Mucosa of stomach (tissue), 1 donor: ENCODE measurements at regions not wholly inside any gene's neighbourhood (a gene's known extent, or its start where the extent isn't known, plus 50 kb on each side); places are given as distances from the start of the nearest gene placed in this dataset.

Experiments
- H3K27me3 ChIP-seq: one replicate; pipeline ENCODE4 v1.7.0; 2013; ENCODE audit warnings: mild to moderate bottlenecking, low read length; ENCODE audit not compliant: control insufficient read depth, insufficient read depth
- H3K36me3 ChIP-seq: one replicate; pipeline ENCODE4 v1.7.0; 2013; ENCODE audit warnings: low read length; ENCODE audit not compliant: control insufficient read depth, insufficient read depth
- H3K4me1 ChIP-seq: one replicate; pipeline ENCODE4 v1.7.0; 2013; ENCODE audit warnings: mild to moderate bottlenecking, low read length; ENCODE audit not compliant: control insufficient read depth, insufficient read depth
- H3K4me3 ChIP-seq: one replicate; pipeline ENCODE4 v1.7.0; 2013; ENCODE audit warnings: low read length
- H3K9ac ChIP-seq: one replicate; pipeline ENCODE4 v1.7.0; 2013; ENCODE audit warnings: mild to moderate bottlenecking, low read length, moderate library complexity
- H3K9me3 ChIP-seq: one replicate; pipeline ENCODE4 v1.7.0; 2013; ENCODE audit warnings: mild to moderate bottlenecking, low read length, moderate library complexity; ENCODE audit not compliant: control insufficient read depth
- donor health status: Pancreatic carcinoma.

GRCh38 chr18:77815666-77816338 lies 566.2 kb downstream of the GALR1 start:
- Histone ChIP-seq H3K4me1 (no peaks in the 10 kb centered on the region), H3K36me3 (no peaks in the 10 kb centered on the region)

GRCh38 chr18:77818328-77818727 lies 568.7 kb downstream of the GALR1 start:
- H3K4me1 ChIP-seq = no peaks in the 10 kb centered on the region
- no peaks in the 10 kb centered on the region for H3K27me3 ChIP-seq
- no peak overlapping the region for H3K9ac ChIP-seq
- no peaks in the 10 kb centered on the region for H3K36me3 ChIP-seq
- H3K4me3 ChIP-seq = no peak overlapping the region
- H3K9me3 ChIP-seq = no peaks in the 10 kb centered on the region

More at GRCh38 chr18:77815666-77816338, 566.2 kb downstream of the GALR1 start:
- H3K9me3 ChIP-seq = no peaks in the 10 kb centered on the region
- no peak overlapping the region for H3K4me3 ChIP-seq
- no peaks in the 10 kb centered on the region for H3K27me3 ChIP-seq
- no peak overlapping the region for H3K9ac ChIP-seq

GRCh38 chr18:77820472-77820871 lies 570.8 kb downstream of the GALR1 start:
- H3K9ac ChIP-seq = no peak overlapping the region
- no peaks in the 10 kb centered on the region for H3K27me3 ChIP-seq
- no peaks in the 10 kb centered on the region for H3K4me1 ChIP-seq
- no peaks in the 10 kb centered on the region for H3K36me3 ChIP-seq
- H3K4me3 ChIP-seq = no peak overlapping the region
- H3K9me3 ChIP-seq = no peaks in the 10 kb centered on the region

- Histone ChIP-seq H3K4me3 (no peak overlapping the region), H3K9ac (no peak overlapping the region), H3K9me3 (no peaks in the 10 kb centered on the region), H3K27me3 (no peaks in the 10 kb centered on the region), H3K36me3 (no peaks in the 10 kb centered on the region), H3K4me1 (no peaks in the 10 kb centered on the region)
Observed at GRCh38 chr18:77821892-77822291, 572.2 kb downstream of the GALR1 start.

GRCh38 chr18:77822632-77823031 lies 573.0 kb downstream of the GALR1 start:
- no peaks in the 10 kb centered on the region for H3K4me1 ChIP-seq
- H3K4me3 ChIP-seq = no peak overlapping the region
- no peaks in the 10 kb centered on the region for H3K36me3 ChIP-seq
- no peaks in the 10 kb centered on the region for H3K27me3 ChIP-seq
- H3K9me3 ChIP-seq = no peaks in the 10 kb centered on the region
- no peak overlapping the region for H3K9ac ChIP-seq

GRCh38 chr18:77833807-77834206 lies 584.2 kb downstream of the GALR1 start:
- Histone ChIP-seq H3K4me3 (no peak overlapping the region), H3K9ac (no peak overlapping the region), H3K36me3 (no peaks in the 10 kb centered on the region), H3K27me3 (no peaks in the 10 kb centered on the region), H3K9me3 (no peaks in the 10 kb centered on the region), H3K4me1 (no peaks in the 10 kb centered on the region)

GRCh38 chr18:77851802-77852201 lies 602.2 kb downstream of the GALR1 start:
- H3K4me1 ChIP-seq = no peaks in the 10 kb centered on the region
- H3K9me3 ChIP-seq = no peaks in the 10 kb centered on the region
- no peaks in the 10 kb centered on the region for H3K36me3 ChIP-seq
- H3K27me3 ChIP-seq = no peaks in the 10 kb centered on the region
- no peak overlapping the region for H3K9ac ChIP-seq
- no peak overlapping the region for H3K4me3 ChIP-seq

- no peaks in the 10 kb centered on the region for H3K36me3 ChIP-seq
- no peaks in the 10 kb centered on the region for H3K9me3 ChIP-seq
- H3K4me3 ChIP-seq = no peak overlapping the region
- no peak overlapping the region for H3K9ac ChIP-seq
- no peaks in the 10 kb centered on the region for H3K27me3 ChIP-seq
- no peaks in the 10 kb centered on the region for H3K4me1 ChIP-seq
Observed at GRCh38 chr18:77853859-77854258, 604.2 kb downstream of the GALR1 start.

- Histone ChIP-seq H3K4me3 (no peak overlapping the region), H3K9ac (no peak overlapping the region), H3K4me1 (no peaks in the 10 kb centered on the region), H3K9me3 (no peaks in the 10 kb centered on the region), H3K36me3 (no peaks in the 10 kb centered on the region), H3K27me3 (no peaks in the 10 kb centered on the region)
Observed at GRCh38 chr18:77857678-77858655, 608.3 kb downstream of the GALR1 start.

- H3K4me3 ChIP-seq = no peak overlapping the region
- no peak overlapping the region for H3K9ac ChIP-seq
- H3K4me1 ChIP-seq = no peaks in the 10 kb centered on the region
- H3K36me3 ChIP-seq = no peaks in the 10 kb centered on the region
- H3K9me3 ChIP-seq = no peaks in the 10 kb centered on the region
- no peaks in the 10 kb centered on the region for H3K27me3 ChIP-seq
Observed at GRCh38 chr18:77859634-77860033, 610.0 kb downstream of the GALR1 start.

GRCh38 chr18:77862066-77862757 lies 612.6 kb downstream of the GALR1 start:
- no peak overlapping the region for H3K9ac ChIP-seq
- no peaks in the 10 kb centered on the region for H3K36me3 ChIP-seq
- no peaks in the 10 kb centered on the region for H3K4me1 ChIP-seq
- H3K27me3 ChIP-seq = no peaks in the 10 kb centered on the region
- H3K9me3 ChIP-seq = no peaks in the 10 kb centered on the region
- no peak overlapping the region for H3K4me3 ChIP-seq

GRCh38 chr18:77865853-77866252 lies 616.2 kb downstream of the GALR1 start:
- Histone ChIP-seq H3K27me3 (no peaks in the 10 kb centered on the region), H3K4me3 (no peak overlapping the region), H3K9ac (no peak overlapping the region), H3K9me3 (no peaks in the 10 kb centered on the region), H3K36me3 (no peaks in the 10 kb centered on the region), H3K4me1 (no peaks in the 10 kb centered on the region)
